Brain microvascular endothelial cell (primary cell): ENCODE measurements at regions not wholly inside any gene's neighbourhood (a gene's known extent, or its start where the extent isn't known, plus 50 kb on each side); places are given as distances from the start of the nearest gene placed in this dataset.

Experiments
- DNase-seq: peaks from one replicate; pipeline ENCODE4 v3.0.0-alpha.2; 2020
- H3K27ac ChIP-seq: fragments of 250-450 bp; sonication (Bioruptor Pico); 2 replicates; pipeline ENCODE4 v1.5.1; 2020; ENCODE audit warnings: mild to moderate bottlenecking, moderate library complexity
- H3K27me3 ChIP-seq: fragments of 250-450 bp; sonication (Bioruptor Pico); replicated peaks from 2 replicates; pipeline ENCODE4 v1.5.1; 2020; ENCODE audit warnings: mild to moderate bottlenecking
- H3K36me3 ChIP-seq: fragments of 250-450 bp; sonication (Bioruptor Pico); replicated peaks from 2 replicates; pipeline ENCODE4 v1.5.1; 2020; ENCODE audit warnings: mild to moderate bottlenecking
- H3K4me3 ChIP-seq: 2 replicates; pipeline ENCODE4 v1.5.1; 2011; ENCODE audit warnings: low read depth, mild to moderate bottlenecking, control low read depth, low read length, moderate library complexity
- in situ Hi-C: cut with HindIII; loops from 2 replicates; pipeline ENCODE4 v1.10.0; 2017; ENCODE audit warnings: low sequenced_read_pairs, low pct_ligation_motif_present
- TF ChIP-seq, protein P1 (sequence below): IDR thresholded peaks from 2 replicates; pipeline ENCODE4 v1.5.1; 2011; ENCODE audit warnings: low read depth, mild to moderate bottlenecking, moderate library complexity, low read length, control low read depth, inconsistent platforms; ENCODE audit errors: missing control alignments

DNA sequence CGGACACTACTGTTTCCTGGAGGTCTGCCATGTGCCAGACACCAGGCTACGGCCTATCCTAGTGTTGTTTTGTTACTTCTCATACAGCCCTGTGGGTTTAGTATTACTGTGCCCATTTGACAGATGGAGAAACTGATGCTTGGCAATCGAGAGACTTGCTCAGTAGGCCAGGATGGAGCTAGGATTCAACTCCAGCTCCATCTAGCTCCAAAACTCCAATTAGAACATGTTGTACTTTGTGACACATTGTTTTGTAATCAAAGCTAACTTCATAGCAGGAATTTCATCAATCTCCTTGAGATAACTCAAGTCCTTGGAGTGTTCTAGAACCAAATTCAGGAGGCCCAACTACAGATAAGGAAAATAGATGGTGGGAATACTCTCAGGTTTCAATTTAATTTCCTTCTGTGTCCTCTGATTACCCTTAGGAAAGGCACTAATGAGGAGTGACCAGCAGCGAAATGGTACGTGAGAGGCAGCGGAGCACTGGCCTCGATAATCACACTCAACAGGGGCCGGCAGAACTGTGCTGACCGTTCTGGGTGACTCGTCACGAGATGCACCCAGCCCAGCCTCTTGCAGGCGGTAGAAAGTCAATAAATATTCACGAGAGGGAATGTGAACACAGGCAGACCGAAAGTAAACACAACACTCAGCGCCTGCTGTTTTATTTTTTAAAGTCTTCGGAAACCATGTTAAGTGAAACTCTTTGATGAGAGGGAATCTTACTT, 269.6 kb upstream of the NEBL start:
- H3K4me3 ChIP-seq = no peak overlapping the region

DNA sequence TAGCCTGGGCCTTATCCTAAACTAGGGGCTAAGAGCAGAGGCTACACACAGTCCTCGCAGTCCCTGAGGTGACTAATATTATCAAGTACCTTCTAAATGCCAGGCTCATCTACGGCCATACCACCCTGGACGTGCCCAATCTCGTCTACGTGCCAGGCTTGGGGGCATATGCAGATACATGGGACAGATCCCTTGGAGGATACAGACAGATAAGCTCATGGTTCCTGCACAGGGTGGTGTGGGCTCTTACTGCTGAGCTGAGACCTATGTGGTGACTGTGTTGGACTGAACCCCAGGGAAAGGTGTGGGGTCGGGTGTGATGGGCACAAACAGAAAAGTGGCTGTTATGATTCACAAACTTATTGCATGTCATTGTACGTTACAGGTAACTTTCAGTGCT, 268.4 kb upstream of the NEBL start:
- Histone ChIP-seq H3K27me3 (no peaks in the 10 kb centered on the region), H3K36me3 (no peaks in the 10 kb centered on the region), H3K4me3 (no peak overlapping the region), H3K27ac (no peak overlapping the region)
- no peak for DNase-seq
- in situ Hi-C loops = no loop called here
- TF ChIP-seq, protein P1, sequence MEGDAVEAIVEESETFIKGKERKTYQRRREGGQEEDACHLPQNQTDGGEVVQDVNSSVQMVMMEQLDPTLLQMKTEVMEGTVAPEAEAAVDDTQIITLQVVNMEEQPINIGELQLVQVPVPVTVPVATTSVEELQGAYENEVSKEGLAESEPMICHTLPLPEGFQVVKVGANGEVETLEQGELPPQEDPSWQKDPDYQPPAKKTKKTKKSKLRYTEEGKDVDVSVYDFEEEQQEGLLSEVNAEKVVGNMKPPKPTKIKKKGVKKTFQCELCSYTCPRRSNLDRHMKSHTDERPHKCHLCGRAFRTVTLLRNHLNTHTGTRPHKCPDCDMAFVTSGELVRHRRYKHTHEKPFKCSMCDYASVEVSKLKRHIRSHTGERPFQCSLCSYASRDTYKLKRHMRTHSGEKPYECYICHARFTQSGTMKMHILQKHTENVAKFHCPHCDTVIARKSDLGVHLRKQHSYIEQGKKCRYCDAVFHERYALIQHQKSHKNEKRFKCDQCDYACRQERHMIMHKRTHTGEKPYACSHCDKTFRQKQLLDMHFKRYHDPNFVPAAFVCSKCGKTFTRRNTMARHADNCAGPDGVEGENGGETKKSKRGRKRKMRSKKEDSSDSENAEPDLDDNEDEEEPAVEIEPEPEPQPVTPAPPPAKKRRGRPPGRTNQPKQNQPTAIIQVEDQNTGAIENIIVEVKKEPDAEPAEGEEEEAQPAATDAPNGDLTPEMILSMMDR = no peak

More for the DNA sequence above, 269.6 kb upstream of the NEBL start:
- Histone ChIP-seq H3K27me3 (no peaks in the 10 kb centered on the region), H3K27ac (no peak overlapping the region), H3K36me3 (no peaks in the 10 kb centered on the region)
- DNase-seq = no peak
- TF ChIP-seq, protein P1 = no peak
- in situ Hi-C loops = no loop called here

DNA sequence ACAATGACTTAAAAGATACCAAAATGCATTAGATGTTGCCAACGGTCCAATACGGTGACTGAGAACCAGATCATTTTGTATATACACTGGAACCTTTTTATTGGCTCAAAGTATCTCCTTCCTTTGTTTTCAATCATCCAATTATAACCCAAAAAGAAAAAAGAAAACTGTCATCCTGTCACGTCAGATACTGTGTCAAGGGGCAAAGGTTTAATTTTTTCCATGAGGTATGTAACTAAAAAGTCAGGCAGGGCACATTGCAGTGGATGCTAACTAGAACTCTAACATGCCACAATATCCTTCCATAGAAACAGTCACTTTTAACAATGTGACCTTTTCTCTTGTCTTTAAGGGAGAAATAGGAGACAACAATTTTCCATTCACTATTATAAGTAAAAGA, 267.6 kb upstream of the NEBL start:
- H3K36me3 ChIP-seq = no peaks in the 10 kb centered on the region
- DNase-seq = no peak
- in situ Hi-C loops = no loop called here
- no peaks in the 10 kb centered on the region for H3K27me3 ChIP-seq
- H3K27ac ChIP-seq = no peak overlapping the region
- H3K4me3 ChIP-seq = no peak overlapping the region
- TF ChIP-seq, protein P1 = no peak

DNA sequence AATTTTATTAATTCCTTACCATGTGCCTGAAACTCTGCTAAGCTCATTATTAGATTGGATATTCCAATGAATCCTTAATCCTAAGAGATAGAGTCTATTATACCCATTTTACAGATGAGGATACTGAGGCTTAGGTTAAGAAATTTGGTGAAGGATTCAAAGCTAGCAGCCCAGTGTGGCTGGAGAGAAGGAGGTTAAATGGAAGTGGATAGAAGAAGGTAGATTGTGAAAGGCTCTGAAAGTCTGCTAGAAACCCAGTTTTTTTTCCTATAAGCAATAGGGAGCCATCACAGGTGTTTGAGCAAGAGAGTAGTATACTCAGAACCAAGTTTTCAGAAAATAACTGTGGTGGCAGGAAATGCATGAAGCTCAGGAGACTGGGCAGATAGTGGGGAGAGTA, 265.8 kb upstream of the NEBL start:
- DNase-seq = no peak
- Histone ChIP-seq H3K27me3 (no peaks in the 10 kb centered on the region), H3K36me3 (no peaks in the 10 kb centered on the region), H3K27ac (no peak overlapping the region), H3K4me3 (no peak overlapping the region)
- TF ChIP-seq, protein P1 = no peak
- in situ Hi-C loops = no loop called here

DNA sequence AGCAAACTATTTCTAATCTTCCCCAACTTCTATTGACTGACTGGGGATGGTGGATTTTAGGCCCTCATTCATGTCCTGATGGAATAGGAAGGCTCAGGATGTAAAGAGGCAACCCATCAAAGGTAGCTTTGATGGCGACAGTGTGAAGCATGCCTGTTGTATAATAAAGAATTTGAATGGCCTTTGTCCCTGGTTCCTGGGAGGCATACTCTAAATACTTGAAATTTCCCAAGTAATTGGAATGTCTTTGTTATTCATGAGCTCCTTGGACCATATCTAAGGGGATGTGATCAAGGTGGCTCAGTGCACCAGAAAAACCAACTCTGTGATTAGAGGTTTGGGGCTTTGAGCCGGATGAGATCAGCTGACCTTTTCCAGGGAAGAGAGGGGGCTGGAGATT, 264.5 kb upstream of the NEBL start:
- H3K27ac ChIP-seq = no peak overlapping the region
- TF ChIP-seq, protein P1 = no peak
- no peak for DNase-seq
- H3K4me3 ChIP-seq = no peak overlapping the region
- H3K36me3 ChIP-seq = no peaks in the 10 kb centered on the region
- no peaks in the 10 kb centered on the region for H3K27me3 ChIP-seq
- in situ Hi-C loops = no loop called here

DNA sequence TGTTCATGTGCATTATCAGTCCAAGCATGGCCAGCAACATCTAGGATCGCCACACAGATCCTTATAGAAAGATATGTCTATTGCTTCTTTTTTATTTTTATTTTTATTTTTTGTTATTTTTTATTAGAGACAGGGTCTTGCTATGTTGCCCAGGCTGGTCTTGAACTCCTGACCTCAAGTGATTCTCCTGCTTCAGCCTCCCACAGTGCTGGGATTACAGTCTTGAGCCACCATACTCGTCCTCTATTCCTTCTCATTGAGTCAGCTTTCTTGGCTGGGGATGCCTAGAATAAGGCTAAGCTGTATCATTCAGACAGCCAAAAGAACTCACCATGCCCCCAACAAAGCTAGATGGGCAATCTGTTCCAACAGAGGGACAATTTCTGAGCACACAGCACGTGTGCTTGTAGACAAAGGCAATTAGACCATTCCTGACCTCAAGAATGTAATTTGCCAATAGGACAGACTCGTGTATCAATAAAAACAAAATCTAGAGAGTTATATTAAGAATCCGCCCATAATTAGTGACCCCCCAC, 264.0 kb upstream of the NEBL start:
- TF ChIP-seq, protein P1 = no peak
- no peak for DNase-seq
- in situ Hi-C loops = no loop called here
- H3K4me3 ChIP-seq = no peak overlapping the region
- no peak overlapping the region for H3K27ac ChIP-seq
- H3K36me3 ChIP-seq = no peaks in the 10 kb centered on the region
- no peaks in the 10 kb centered on the region for H3K27me3 ChIP-seq
